ENCODE measurements at regions not wholly inside any gene's neighbourhood (a gene's known extent, or its start where the extent isn't known, plus 50 kb on each side); places are given as distances from the start of the nearest gene placed in this dataset.

DNA sequence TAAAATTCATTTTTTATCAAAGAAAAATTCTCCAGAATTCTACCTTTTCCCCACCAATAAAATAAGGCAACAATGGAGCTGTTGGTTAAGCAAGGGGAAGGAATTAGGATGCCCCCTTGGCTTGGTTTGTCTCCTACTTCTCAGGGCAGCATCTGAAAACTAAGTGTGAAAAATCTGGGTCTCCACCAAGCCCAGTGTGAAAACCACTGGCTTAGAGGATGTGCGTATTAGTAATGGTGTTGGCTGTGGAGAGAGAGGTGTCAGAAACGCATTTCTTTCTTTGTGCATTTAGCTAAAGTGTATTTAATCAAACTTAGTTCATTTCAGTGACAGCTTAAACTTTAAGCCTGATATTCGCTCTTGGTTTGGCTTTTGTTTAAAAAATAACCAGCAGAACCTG is 662.7 kb downstream of the MCTP2 start (continued):
- TF ChIP-seq, protein P1, sequence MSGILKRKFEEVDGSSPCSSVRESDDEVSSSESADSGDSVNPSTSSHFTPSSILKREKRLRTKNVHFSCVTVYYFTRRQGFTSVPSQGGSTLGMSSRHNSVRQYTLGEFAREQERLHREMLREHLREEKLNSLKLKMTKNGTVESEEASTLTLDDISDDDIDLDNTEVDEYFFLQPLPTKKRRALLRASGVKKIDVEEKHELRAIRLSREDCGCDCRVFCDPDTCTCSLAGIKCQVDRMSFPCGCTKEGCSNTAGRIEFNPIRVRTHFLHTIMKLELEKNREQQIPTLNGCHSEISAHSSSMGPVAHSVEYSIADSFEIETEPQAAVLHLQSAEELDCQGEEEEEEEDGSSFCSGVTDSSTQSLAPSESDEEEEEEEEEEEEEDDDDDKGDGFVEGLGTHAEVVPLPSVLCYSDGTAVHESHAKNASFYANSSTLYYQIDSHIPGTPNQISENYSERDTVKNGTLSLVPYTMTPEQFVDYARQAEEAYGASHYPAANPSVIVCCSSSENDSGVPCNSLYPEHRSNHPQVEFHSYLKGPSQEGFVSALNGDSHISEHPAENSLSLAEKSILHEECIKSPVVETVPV (CRISPR knock-in tag; IDR thresholded peaks at IDR 0.05), result no peak
- TF ChIP-seq ZNF565 (CRISPR knock-in tag; conservative IDR thresholded peaks at IDR 0.05; ENCODE audit: low read depth), result no peak
- no peak for TF ChIP-seq OSR1 (CRISPR knock-in tag; IDR thresholded peaks at IDR 0.05)
- no peak for TF ChIP-seq BACH2 (CRISPR knock-in tag; IDR thresholded peaks at IDR 0.05; ENCODE audit: borderline replicate concordance)
- no peak for TF ChIP-seq ISL1 (CRISPR knock-in tag; IDR thresholded peaks at IDR 0.05)

DNA sequence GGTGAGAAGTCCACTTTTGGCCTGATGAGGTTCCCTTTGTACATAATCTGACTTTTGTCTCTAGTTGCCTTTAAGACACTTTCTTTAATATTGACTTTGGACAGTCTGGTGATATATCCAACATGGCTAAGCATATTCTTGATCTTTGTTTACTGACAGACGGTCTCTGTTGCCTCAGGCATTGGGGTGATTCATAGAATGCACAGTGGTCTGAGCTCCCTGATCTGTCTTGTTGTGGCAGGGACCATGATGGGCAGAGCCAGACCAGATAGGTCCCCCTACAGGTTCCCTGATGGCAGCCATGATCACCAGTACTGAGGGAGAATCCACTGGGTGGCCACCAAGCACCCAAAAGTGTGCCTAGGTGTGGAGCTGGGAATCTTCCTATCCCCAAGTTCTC is 678.1 kb downstream of the MCTP2 start:
- TF ChIP-seq ARNTL (CRISPR knock-in tag; IDR thresholded peaks at IDR 0.05; ENCODE audit: borderline replicate concordance, low read depth) (no peak), CSDC2 (CRISPR knock-in tag; IDR thresholded peaks at IDR 0.05) (no peak)
- TF ChIP-seq, protein P2, sequence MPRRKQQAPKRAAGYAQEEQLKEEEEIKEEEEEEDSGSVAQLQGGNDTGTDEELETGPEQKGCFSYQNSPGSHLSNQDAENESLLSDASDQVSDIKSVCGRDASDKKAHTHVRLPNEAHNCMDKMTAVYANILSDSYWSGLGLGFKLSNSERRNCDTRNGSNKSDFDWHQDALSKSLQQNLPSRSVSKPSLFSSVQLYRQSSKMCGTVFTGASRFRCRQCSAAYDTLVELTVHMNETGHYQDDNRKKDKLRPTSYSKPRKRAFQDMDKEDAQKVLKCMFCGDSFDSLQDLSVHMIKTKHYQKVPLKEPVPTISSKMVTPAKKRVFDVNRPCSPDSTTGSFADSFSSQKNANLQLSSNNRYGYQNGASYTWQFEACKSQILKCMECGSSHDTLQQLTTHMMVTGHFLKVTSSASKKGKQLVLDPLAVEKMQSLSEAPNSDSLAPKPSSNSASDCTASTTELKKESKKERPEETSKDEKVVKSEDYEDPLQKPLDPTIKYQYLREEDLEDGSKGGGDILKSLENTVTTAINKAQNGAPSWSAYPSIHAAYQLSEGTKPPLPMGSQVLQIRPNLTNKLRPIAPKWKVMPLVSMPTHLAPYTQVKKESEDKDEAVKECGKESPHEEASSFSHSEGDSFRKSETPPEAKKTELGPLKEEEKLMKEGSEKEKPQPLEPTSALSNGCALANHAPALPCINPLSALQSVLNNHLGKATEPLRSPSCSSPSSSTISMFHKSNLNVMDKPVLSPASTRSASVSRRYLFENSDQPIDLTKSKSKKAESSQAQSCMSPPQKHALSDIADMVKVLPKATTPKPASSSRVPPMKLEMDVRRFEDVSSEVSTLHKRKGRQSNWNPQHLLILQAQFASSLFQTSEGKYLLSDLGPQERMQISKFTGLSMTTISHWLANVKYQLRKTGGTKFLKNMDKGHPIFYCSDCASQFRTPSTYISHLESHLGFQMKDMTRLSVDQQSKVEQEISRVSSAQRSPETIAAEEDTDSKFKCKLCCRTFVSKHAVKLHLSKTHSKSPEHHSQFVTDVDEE (CRISPR knock-in tag; IDR thresholded peaks at IDR 0.05), result no peak
- ATAC-seq, result no peak

DNA sequence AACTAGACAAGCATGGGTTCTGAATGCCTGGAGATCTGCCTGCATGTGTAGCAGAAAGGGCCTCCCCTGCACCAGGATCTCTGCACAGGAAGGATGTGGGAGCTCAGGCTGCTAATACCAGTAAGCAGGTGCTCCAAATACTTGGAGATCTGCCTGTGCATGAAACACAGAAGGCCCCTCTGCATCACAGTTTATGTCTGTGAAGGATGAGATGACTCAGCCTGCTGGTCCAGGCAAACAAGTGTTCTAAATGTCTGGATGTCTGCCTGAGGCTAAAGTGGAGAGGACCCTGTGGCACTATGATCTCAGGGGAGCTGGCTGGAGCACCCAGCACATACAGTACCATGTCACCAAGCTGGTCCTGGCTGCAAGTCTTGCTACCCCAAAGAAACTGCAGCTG is 678.8 kb downstream of the MCTP2 start:
- ATAC-seq, result no peak

DNA sequence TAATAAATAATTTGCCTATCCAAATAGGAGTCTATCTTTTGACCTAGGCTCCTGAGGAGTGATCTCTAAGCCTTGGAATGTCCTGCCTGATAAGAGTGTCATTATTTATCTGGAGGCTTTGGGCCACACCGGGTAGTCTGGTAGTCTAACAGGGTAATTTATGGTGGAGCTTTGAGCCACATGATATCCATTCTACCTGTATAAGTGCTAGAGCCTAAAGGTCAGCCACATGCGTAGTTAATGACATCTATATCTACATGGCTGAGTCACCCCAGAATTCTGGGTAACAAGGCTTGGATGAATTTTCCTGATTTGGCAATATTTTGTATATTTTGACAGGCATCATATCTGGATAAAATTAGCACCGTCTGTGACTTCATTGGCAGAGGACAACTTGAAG is 681.4 kb downstream of the MCTP2 start:
- no peak for ATAC-seq

More for the DNA sequence above, 678.8 kb downstream of the MCTP2 start:
- no peak for TF ChIP-seq OSR1 (CRISPR knock-in tag; IDR thresholded peaks at IDR 0.05)
- no peak for TF ChIP-seq ZC3H10 (CRISPR knock-in tag; IDR thresholded peaks at IDR 0.05)
- TF ChIP-seq ZFP3 (CRISPR knock-in tag; IDR thresholded peaks at IDR 0.05), result no peak
- no peak for TF ChIP-seq ISL1 (CRISPR knock-in tag; IDR thresholded peaks at IDR 0.05)
- TF ChIP-seq ARNTL (CRISPR knock-in tag; IDR thresholded peaks at IDR 0.05; ENCODE audit: borderline replicate concordance, low read depth), result no peak
- no peak for TF ChIP-seq TOX (CRISPR knock-in tag; IDR thresholded peaks at IDR 0.05; ENCODE audit: borderline replicate concordance)

More for the DNA sequence above, 681.4 kb downstream of the MCTP2 start:
- TF ChIP-seq ZNF8 (CRISPR knock-in tag; IDR thresholded peaks at IDR 0.05), result no peak
- TF ChIP-seq CSDC2 (CRISPR knock-in tag; IDR thresholded peaks at IDR 0.05), result no peak
- no peak for TF ChIP-seq GLIS3 (CRISPR knock-in tag; IDR thresholded peaks at IDR 0.05)
- no peak for TF ChIP-seq ZNF70 (CRISPR knock-in tag; IDR thresholded peaks at IDR 0.05)
- TF ChIP-seq ZFP3 (CRISPR knock-in tag; IDR thresholded peaks at IDR 0.05), result no peak
- TF ChIP-seq ARNTL (CRISPR knock-in tag; IDR thresholded peaks at IDR 0.05; ENCODE audit: borderline replicate concordance, low read depth), result no peak
- TF ChIP-seq OSR1 (CRISPR knock-in tag; IDR thresholded peaks at IDR 0.05), result no peak
- TF ChIP-seq SNAI2 (CRISPR knock-in tag; IDR thresholded peaks at IDR 0.05), result no peak
- no peak for TF ChIP-seq PPARA (CRISPR knock-in tag; IDR thresholded peaks at IDR 0.05; ENCODE audit: borderline replicate concordance)
- TF ChIP-seq, protein P2 (CRISPR knock-in tag; IDR thresholded peaks at IDR 0.05), result no peak
- TF ChIP-seq, protein P3, sequence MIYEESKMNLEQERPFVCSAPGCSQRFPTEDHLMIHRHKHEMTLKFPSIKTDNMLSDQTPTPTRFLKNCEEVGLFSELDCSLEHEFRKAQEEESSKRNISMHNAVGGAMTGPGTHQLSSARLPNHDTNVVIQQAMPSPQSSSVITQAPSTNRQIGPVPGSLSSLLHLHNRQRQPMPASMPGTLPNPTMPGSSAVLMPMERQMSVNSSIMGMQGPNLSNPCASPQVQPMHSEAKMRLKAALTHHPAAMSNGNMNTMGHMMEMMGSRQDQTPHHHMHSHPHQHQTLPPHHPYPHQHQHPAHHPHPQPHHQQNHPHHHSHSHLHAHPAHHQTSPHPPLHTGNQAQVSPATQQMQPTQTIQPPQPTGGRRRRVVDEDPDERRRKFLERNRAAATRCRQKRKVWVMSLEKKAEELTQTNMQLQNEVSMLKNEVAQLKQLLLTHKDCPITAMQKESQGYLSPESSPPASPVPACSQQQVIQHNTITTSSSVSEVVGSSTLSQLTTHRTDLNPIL (CRISPR knock-in tag; IDR thresholded peaks at IDR 0.05; ENCODE audit: low read depth), result no peak
- no peak for TF ChIP-seq ESRRG (CRISPR knock-in tag; IDR thresholded peaks at IDR 0.05)
- TF ChIP-seq, protein P4, sequence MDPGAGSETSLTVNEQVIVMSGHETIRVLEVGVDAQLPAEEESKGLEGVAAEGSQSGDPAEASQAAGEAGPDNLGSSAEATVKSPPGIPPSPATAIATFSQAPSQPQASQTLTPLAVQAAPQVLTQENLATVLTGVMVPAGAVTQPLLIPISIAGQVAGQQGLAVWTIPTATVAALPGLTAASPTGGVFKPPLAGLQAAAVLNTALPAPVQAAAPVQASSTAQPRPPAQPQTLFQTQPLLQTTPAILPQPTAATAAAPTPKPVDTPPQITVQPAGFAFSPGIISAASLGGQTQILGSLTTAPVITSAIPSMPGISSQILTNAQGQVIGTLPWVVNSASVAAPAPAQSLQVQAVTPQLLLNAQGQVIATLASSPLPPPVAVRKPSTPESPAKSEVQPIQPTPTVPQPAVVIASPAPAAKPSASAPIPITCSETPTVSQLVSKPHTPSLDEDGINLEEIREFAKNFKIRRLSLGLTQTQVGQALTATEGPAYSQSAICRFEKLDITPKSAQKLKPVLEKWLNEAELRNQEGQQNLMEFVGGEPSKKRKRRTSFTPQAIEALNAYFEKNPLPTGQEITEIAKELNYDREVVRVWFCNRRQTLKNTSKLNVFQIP (CRISPR knock-in tag; IDR thresholded peaks at IDR 0.05; ENCODE audit: borderline replicate concordance, low read depth), result no peak
- TF ChIP-seq TOX (CRISPR knock-in tag; IDR thresholded peaks at IDR 0.05; ENCODE audit: borderline replicate concordance), result no peak
- no peak for TF ChIP-seq ISL1 (CRISPR knock-in tag; IDR thresholded peaks at IDR 0.05)
- no peak for TF ChIP-seq RARB (CRISPR knock-in tag; IDR thresholded peaks at IDR 0.05)
- TF ChIP-seq, protein P5, sequence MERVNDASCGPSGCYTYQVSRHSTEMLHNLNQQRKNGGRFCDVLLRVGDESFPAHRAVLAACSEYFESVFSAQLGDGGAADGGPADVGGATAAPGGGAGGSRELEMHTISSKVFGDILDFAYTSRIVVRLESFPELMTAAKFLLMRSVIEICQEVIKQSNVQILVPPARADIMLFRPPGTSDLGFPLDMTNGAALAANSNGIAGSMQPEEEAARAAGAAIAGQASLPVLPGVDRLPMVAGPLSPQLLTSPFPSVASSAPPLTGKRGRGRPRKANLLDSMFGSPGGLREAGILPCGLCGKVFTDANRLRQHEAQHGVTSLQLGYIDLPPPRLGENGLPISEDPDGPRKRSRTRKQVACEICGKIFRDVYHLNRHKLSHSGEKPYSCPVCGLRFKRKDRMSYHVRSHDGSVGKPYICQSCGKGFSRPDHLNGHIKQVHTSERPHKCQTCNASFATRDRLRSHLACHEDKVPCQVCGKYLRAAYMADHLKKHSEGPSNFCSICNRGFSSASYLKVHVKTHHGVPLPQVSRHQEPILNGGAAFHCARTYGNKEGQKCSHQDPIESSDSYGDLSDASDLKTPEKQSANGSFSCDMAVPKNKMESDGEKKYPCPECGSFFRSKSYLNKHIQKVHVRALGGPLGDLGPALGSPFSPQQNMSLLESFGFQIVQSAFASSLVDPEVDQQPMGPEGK (CRISPR knock-in tag; IDR thresholded peaks at IDR 0.05; ENCODE audit: borderline replicate concordance), result no peak
- no peak for TF ChIP-seq ZFP30 (CRISPR knock-in tag; IDR thresholded peaks at IDR 0.05)
- TF ChIP-seq ZC3H10 (CRISPR knock-in tag; IDR thresholded peaks at IDR 0.05), result no peak

All from SK-N-SH treated with all-trans-retinoic acid at 6 μM for 48 hours (cell line).